Muscle layer of duodenum (tissue), 2 donors: ENCODE measurements at regions not wholly inside any gene's neighbourhood (a gene's known extent, or its start where the extent isn't known, plus 50 kb on each side); places are given as distances from the start of the nearest gene placed in this dataset.

ENCODE experiments used
- H3K27ac ChIP-seq: one replicate; pipeline ENCODE4 v1.7.0; 2013; ENCODE audit warnings: mild to moderate bottlenecking, low read length
- H3K27me3 ChIP-seq: one replicate; pipeline ENCODE4 v1.7.0; 2013; ENCODE audit warnings: low read depth, mild to moderate bottlenecking, control low read depth, low read length
- H3K36me3 ChIP-seq, 2 donors: one replicate each; pipeline ENCODE4 v1.7.0; 2013; ENCODE audit warnings: low read length in 2 of 2, control low read depth in 1 of 2, mild to moderate bottlenecking in 1 of 2; ENCODE audit not compliant: insufficient read depth in 2 of 2, control insufficient read depth in 1 of 2
- H3K4me1 ChIP-seq, 2 donors: one replicate each; pipeline ENCODE4 v1.7.0; 2013; ENCODE audit warnings: low read length in 2 of 2, mild to moderate bottlenecking in 2 of 2, control low read depth in 1 of 2, moderate library complexity in 1 of 2; ENCODE audit not compliant: insufficient read depth in 2 of 2, control insufficient read depth in 1 of 2
- H3K4me3 ChIP-seq, 2 donors: one replicate each; pipeline ENCODE4 v1.7.0; 2013; ENCODE audit warnings: low read length in 2 of 2, low read depth in 1 of 2, mild to moderate bottlenecking in 1 of 2
- H3K9me3 ChIP-seq, 2 donors: one replicate each; pipeline ENCODE4 v1.7.0; 2013; ENCODE audit warnings: low read length in 2 of 2, control low read depth in 1 of 2, mild to moderate bottlenecking in 1 of 2; ENCODE audit not compliant: control insufficient read depth in 1 of 2
- donor health status: healthy.

- Histone ChIP-seq H3K9me3 (no peaks in the 10 kb centered on the region), H3K27ac (no peak overlapping the region), H3K36me3 (no peaks in the 10 kb centered on the region), H3K4me1 (no peaks in the 10 kb centered on the region), H3K4me3 (no peak overlapping the region), H3K27me3 (peaks cover 5% of the 10 kb centered on the region)
These were observed 58.0 kb upstream of the PARP11 start for GRCh38 chr12:3931206-3931605.

GRCh38 chr12:3929875-3930615, 56.8 kb upstream of the PARP11 start:
- Histone ChIP-seq H3K36me3 (no peaks in the 10 kb centered on the region), H3K4me1 (no peaks in the 10 kb centered on the region), H3K9me3 (no peaks in the 10 kb centered on the region), H3K4me3 (no peak overlapping the region), H3K27me3 (peaks cover 5% of the 10 kb centered on the region), H3K27ac (no peak overlapping the region)

GRCh38 chr12:3928538-3929184, 55.5 kb upstream of the PARP11 start:
- Histone ChIP-seq H3K27ac (no peak overlapping the region), H3K27me3 (peaks cover 5% of the 10 kb centered on the region), H3K36me3 (no peaks in the 10 kb centered on the region), H3K4me3 (no peak overlapping the region), H3K9me3 (no peaks in the 10 kb centered on the region), H3K4me1 (no peaks in the 10 kb centered on the region)

- Histone ChIP-seq H3K27ac (no peak overlapping the region), H3K4me1 (no peaks in the 10 kb centered on the region), H3K27me3 (peaks cover 5% of the 10 kb centered on the region), H3K9me3 (no peaks in the 10 kb centered on the region), H3K4me3 (no peak overlapping the region), H3K36me3 (no peaks in the 10 kb centered on the region)
These were observed 52.4 kb upstream of the PARP11 start for GRCh38 chr12:3925621-3926020.

- H3K4me1 ChIP-seq = no peaks in the 10 kb centered on the region
- H3K36me3 ChIP-seq = no peaks in the 10 kb centered on the region
- H3K27ac ChIP-seq = no peak overlapping the region
- H3K9me3 ChIP-seq = no peaks in the 10 kb centered on the region
- H3K27me3 ChIP-seq = peaks cover 5% of the 10 kb centered on the region
- no peak overlapping the region for H3K4me3 ChIP-seq
These were observed 51.6 kb upstream of the PARP11 start for GRCh38 chr12:3924761-3925160.

GRCh38 chr12:3923021-3923420, 49.8 kb upstream of the PARP11 start:
- Histone ChIP-seq H3K27ac (no peak overlapping the region), H3K27me3 (no peaks in the 10 kb centered on the region), H3K9me3 (no peaks in the 10 kb centered on the region), H3K4me1 (no peaks in the 10 kb centered on the region), H3K36me3 (no peaks in the 10 kb centered on the region), H3K4me3 (no peak overlapping the region)
